ENCODE measurements at regions not wholly inside any gene's neighbourhood (a gene's known extent, or its start where the extent isn't known, plus 50 kb on each side); places are given as distances from the start of the nearest gene placed in this dataset.

GRCh38 chr2:52861596-52861995 is 906.0 kb upstream of the CHAC2 start:
- TF ChIP-seq, protein P1, sequence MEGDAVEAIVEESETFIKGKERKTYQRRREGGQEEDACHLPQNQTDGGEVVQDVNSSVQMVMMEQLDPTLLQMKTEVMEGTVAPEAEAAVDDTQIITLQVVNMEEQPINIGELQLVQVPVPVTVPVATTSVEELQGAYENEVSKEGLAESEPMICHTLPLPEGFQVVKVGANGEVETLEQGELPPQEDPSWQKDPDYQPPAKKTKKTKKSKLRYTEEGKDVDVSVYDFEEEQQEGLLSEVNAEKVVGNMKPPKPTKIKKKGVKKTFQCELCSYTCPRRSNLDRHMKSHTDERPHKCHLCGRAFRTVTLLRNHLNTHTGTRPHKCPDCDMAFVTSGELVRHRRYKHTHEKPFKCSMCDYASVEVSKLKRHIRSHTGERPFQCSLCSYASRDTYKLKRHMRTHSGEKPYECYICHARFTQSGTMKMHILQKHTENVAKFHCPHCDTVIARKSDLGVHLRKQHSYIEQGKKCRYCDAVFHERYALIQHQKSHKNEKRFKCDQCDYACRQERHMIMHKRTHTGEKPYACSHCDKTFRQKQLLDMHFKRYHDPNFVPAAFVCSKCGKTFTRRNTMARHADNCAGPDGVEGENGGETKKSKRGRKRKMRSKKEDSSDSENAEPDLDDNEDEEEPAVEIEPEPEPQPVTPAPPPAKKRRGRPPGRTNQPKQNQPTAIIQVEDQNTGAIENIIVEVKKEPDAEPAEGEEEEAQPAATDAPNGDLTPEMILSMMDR (IDR thresholded peaks at IDR 0.05) = no peak
- TF ChIP-seq POLR2A (IDR thresholded peaks at IDR 0.05) = no peak
